Activated CD4-positive, alpha-beta T cell treated with anti-CD3 and anti-CD28 coated beads, Interleukin-2, Interleukin-4, amounts not matched to agents 100 ng/mL and 50 ng/mL, durations not matched to agents 16 hours and 8 hours (primary cell): ENCODE measurements at regions not wholly inside any gene's neighbourhood (a gene's known extent, or its start where the extent isn't known, plus 50 kb on each side); places are given as distances from the start of the nearest gene placed in this dataset.

Source experiments
- DNase-seq: peaks from one replicate; pipeline ENCODE4 v3.0.0-alpha.2; 2020; ENCODE audit warnings: low spot score

DNA sequence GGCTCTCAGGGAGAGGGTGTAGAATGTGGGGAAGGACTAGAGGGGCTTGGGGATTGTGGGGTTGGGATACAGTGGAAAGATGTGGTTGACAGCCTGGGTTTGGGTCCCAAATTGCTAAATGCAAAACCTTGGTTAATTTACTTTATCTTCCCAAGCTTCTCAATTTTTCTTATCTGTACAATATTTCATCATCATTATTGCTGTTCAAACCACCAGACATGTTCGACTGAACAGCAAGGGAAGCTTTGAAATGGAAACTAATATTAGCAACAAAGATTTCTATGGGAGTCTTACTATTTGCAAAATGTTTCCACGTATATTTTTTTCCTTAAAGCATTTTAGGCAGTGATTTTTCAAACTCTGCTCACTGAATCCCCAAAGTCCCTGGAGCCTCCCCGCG, 67.0 kb upstream of the KAZN start:
- no peak for DNase-seq

DNA sequence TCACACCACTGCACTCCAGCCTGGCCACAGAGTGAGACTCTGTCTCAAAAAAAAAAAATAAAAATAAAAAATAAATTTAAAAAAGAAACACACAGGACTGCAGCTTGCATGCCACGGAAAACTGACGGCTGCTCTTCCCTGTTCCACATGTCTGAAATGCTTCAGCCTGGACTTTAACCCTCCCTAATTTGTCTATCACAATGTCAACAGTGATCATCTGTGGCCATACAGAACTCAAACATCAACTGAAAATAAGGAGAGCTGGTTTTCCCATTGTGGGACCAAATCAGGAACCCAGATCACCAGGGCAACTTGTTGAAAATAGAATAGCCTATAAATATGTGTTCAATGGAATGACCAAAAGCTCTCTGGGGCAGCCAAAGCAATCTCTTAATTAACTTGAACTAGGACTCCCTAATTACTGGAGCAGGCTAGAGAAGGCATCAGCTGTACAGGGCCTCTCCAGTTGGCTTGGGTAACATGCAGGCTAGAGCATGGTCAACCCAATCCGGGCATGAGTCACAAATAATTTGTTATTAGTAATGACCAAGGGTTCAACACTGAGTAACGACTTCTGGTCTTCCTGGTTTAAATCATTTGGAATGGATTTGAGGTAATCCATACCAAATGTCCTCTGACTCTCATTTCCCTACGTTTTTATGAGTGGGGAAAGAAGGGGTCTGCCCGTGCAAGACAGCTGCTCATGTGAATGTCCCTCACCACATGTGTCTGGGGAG, 62.7 kb upstream of the KAZN start:
- DNase-seq = no peak

DNA sequence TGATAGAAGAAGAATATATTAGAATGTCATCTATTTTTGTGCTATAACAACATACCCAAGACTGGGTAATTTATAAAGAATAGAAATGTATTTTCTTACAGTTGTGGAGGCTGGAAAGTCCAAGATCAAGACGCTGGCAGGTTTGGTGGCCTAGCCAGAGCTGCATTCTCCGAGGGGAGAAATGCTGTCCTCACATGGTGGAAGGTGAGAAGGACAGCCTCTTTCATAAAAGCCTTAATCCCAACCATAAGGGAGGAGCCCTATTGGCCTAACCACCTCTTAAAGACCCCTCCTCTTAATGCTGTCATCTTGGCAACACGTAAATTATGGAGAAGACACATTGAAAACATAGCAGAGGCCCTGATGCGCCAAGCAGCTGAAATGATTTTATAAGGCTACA, 60.1 kb upstream of the KAZN start:
- no peak for DNase-seq

DNA sequence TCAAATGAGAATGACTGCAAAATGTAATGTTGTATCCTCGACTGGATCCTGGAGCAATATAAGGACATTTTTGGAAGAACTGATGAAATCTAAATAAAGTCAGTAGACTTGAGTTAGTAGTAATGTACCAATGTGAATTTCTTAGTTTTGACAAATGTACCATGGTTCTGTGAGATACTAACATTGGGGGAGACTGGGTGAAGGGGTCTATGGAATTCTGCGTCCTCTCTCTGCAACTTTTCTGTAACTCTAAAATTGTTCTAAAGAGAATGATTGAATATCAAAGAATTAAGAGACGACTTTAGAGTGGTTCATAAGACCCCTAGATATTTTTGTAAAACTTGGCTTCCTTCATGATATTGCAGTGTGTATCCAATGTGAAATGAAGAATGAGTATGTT, 59.2 kb upstream of the KAZN start:
- DNase-seq = no peak

DNA sequence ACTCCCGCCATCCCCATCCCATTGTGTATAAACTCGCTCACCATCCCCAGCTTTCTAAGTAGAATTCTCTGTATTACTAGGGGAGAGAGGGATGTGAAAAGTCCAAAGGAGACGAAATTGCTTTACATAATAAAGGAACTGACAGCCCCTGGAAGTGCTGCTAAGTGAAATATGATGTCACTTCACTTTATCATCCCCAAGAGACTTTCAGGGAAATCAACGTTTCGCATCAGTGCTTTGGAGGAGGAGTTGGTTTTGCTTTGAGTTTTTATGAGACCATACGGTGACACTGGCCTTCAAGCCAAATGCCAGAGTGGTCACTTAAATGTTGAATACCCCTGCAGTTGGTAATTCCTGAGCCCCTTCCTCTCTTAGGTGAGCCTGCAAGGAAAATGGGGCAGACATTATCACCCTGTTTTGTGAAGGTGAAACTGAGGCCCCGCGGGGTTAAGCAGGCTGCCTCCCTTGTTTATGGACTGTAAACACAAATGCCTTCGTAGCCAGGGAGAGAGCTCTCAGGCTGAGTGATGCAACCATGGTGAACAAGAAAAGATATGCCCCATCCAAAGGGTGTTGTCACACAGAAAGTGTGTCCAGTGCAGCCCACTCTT, 58.4 kb upstream of the KAZN start:
- DNase-seq = no peak

DNA sequence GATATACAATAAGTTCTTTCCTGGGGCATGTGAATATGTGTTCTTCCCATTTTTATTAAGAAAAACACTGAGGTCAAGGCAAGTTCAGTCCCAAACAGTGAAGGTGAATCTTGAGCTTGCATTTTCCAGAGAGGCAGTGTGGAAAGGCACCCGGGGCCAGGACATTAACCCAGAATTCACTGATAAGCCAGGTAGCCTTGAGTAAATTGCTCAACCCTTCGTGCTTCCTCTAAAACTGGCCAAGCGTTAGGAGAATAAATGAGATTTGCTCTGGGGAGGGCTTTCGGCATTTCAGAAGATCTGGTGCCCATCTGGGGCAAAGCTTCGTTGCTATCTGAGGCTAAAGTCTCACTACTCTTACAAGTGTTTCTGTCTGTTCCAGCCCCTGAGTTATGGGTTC, 57.1 kb upstream of the KAZN start:
- DNase-seq = no peak

DNA sequence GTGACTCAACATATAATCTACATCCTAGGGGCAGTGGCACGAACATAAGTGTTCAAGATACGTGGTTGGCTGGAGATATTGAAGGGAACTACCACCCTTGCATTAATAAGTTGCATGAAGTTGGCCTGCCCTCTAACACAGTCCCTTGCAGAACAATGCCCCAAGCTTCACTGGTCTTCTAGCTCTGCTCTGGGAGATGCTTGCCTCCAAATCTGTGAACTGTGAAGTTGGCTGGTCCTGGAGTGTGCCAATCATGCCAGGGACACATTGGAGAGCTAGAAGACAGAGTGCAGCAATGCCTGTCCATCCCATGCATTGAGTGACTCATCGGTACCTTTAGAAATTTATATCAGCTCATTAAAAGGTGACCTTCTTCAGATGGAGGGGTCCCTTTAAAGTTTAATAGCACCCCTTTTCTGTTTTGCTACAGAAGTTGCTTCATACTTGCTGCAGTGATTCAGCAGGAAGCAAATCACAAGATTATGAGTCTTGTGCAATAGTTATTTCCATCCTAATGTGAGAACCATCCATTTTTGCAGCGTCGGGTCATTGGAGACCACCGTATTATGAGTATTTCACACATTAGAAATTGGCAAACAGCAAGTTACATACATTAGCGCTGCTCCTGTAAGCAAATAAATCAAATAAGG, 55.2 kb upstream of the KAZN start:
- no peak for DNase-seq

DNA sequence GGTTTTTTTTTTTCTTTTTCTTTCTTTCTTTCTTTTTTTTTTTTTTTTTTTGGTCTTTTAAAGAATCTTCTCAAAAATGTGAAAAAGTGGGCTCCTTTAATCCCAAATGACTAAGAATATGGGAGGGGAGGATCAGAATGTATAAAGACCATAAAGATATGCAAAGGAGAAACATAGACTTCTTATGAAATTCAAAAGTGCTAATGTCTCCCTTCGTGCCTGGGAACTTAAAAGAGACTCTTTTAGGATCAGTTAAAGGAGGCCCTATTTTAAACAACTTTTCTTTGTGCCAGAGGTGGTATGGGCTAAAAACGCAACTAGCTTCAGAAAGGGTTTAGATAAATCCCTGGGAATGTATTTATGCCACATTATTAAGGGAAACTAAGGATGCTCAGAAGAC, 54.2 kb upstream of the KAZN start:
- DNase-seq = no peak

DNA sequence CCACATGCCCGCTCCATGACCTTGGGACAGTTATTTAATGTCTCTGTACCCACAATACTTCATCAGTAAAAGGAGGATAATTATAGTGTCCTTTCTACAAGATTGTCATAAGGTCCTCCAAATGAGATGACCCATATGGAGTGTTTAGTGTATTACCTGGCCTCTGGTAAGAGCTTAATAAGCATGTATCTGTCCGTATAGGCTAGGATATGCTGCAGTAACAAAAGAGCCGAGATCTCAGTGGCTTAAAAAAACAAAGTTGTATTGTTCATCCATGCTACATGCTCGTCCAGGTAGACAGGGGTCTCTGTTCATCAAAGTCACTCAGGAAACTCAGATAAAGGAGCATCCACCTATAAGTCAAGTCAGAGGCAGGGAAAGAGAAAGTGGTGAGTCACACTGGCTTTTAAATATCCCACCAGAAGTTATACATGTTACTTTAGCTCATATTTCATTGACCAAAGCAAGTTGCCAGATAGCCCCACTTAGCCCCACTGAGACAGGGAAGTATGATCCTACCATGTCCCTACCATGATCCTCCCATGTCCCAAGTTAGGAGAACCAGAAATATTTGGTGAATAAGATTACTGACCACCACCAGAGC, 53.0 kb upstream of the KAZN start:
- DNase-seq = no peak

DNA sequence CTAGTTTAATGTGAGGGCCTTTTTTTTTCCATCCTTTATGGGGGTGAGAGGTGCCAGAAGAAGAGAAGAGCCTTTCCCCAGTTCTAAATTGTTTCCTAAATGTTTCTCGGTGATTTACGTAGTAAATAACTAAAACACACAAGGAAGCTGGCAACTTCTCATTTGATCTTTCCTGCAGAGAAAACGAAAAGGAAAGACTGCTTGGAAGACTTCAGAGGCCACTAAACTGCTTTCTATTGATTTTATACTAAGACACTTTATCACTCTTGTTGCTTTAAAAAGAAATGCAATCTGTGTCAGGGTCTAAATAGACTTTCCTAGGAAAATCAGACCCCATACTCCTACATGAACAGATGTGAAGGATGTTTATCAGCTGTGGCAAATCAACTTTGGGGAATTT, 52.1 kb upstream of the KAZN start:
- no peak for DNase-seq
